HEK293 (cell line): ENCODE measurements at regions not wholly inside any gene's neighbourhood (a gene's known extent, or its start where the extent isn't known, plus 50 kb on each side); places are given as distances from the start of the nearest gene placed in this dataset.

Experiments used
- BCL6B ChIP-seq: fragments of 450-650 bp; formaldehyde crosslinking; IDR thresholded peaks from 2 replicates; pipeline ENCODE4 v1.5.1; 2017; ENCODE audit warnings: missing biosample characterization, missing genetic modification characterization
- HOXA7 ChIP-seq: sonication (generic); formaldehyde crosslinking; IDR thresholded peaks from 2 replicates; pipeline ENCODE4 v1.8.1; 2022; ENCODE audit warnings: missing genetic modification reagents, borderline replicate concordance
- HOXC10 ChIP-seq: sonication (generic); formaldehyde crosslinking; IDR thresholded peaks from 2 replicates; pipeline ENCODE4 v1.8.1; 2023; ENCODE audit warnings: mild to moderate bottlenecking, missing genetic modification reagents
- KLF7 ChIP-seq: fragments of 450-650 bp; formaldehyde crosslinking; IDR thresholded peaks from 2 replicates; pipeline ENCODE4 v1.5.1; 2016; ENCODE audit warnings: missing biosample characterization, missing genetic modification characterization, borderline replicate concordance
- PRDM10 ChIP-seq: fragments of 450-650 bp; formaldehyde crosslinking; IDR thresholded peaks from 2 replicates; pipeline ENCODE4 v1.5.1; 2016; ENCODE audit warnings: missing biosample characterization, missing genetic modification characterization
- SP2 ChIP-seq: fragments of 450-650 bp; formaldehyde crosslinking; IDR thresholded peaks from 2 replicates; pipeline ENCODE4 v1.5.1; 2016; ENCODE audit warnings: missing biosample characterization, missing genetic modification characterization
- YY2 ChIP-seq: fragments of 450-650 bp; formaldehyde crosslinking; IDR thresholded peaks from 2 replicates; pipeline ENCODE4 v1.5.1; 2016; ENCODE audit warnings: missing biosample characterization, missing genetic modification characterization
- ZBTB21 ChIP-seq: fragments of 450-650 bp; formaldehyde crosslinking; IDR thresholded peaks from 2 replicates; pipeline ENCODE4 v1.5.1; 2017; ENCODE audit warnings: missing biosample characterization, missing genetic modification characterization
- ZBTB6 ChIP-seq: fragments of 450-650 bp; formaldehyde crosslinking; IDR thresholded peaks from 2 replicates; pipeline ENCODE4 v1.5.1; 2017; ENCODE audit warnings: missing biosample characterization, missing genetic modification characterization
- ZIC2 ChIP-seq: fragments of 450-650 bp; formaldehyde crosslinking; IDR thresholded peaks from 2 replicates; pipeline ENCODE4 v1.5.1; 2016; ENCODE audit warnings: missing biosample characterization, missing genetic modification characterization
- ZNF19 ChIP-seq: fragments of 450-650 bp; formaldehyde crosslinking; IDR thresholded peaks from 2 replicates; pipeline ENCODE4; 2016; ENCODE audit warnings: missing biosample characterization, missing genetic modification characterization, low read depth
- ZNF211 ChIP-seq: fragments of 450-650 bp; formaldehyde crosslinking; IDR thresholded peaks from 2 replicates; pipeline ENCODE4 v1.5.1; 2016; ENCODE audit warnings: low read depth, missing biosample characterization, missing genetic modification characterization
- ZNF311 ChIP-seq: fragments of 450-650 bp; formaldehyde crosslinking; IDR thresholded peaks from 2 replicates; pipeline ENCODE4 v1.5.1; 2017; ENCODE audit warnings: missing biosample characterization, missing genetic modification characterization, borderline replicate concordance
- ZNF362 ChIP-seq: fragments of 450-650 bp; formaldehyde crosslinking; IDR thresholded peaks from 2 replicates; pipeline ENCODE4 v1.5.1; 2016; ENCODE audit warnings: missing biosample characterization, missing genetic modification characterization
- ZNF555 ChIP-seq: fragments of 450-650 bp; formaldehyde crosslinking; conservative IDR thresholded peaks from 2 replicates; pipeline ENCODE4 v1.5.1; 2017; ENCODE audit warnings: missing biosample characterization, mild to moderate bottlenecking, missing genetic modification characterization, inconsistent platforms
- ZNF561 ChIP-seq: fragments of 450-650 bp; IDR thresholded peaks from 2 replicates; pipeline ENCODE4 v1.5.1; 2018; ENCODE audit warnings: missing biosample characterization, missing genetic modification characterization, borderline replicate concordance
- ZNF624 ChIP-seq: fragments of 450-650 bp; formaldehyde crosslinking; IDR thresholded peaks from 2 replicates; pipeline ENCODE4 v1.5.1; 2017; ENCODE audit warnings: missing biosample characterization, missing genetic modification characterization
- ZNF843 ChIP-seq: fragments of 450-650 bp; formaldehyde crosslinking; IDR thresholded peaks from 2 replicates; pipeline ENCODE4 v1.5.1; 2016; ENCODE audit warnings: missing biosample characterization, missing genetic modification characterization
- TF ChIP-seq, protein P1 (sequence below): fragments of 450-650 bp; formaldehyde crosslinking; IDR thresholded peaks from 2 replicates; pipeline ENCODE4 v1.5.1; 2016; ENCODE audit warnings: missing biosample characterization, missing genetic modification characterization
- TF ChIP-seq, protein P2 (sequence below): IDR thresholded peaks from 2 replicates; pipeline ENCODE4 v1.6.1; 2011; ENCODE audit warnings: mild to moderate bottlenecking, low read depth, low read length, borderline replicate concordance
- TF ChIP-seq, protein P3 (sequence below): fragments of 450-650 bp; formaldehyde crosslinking; IDR thresholded peaks from 2 replicates; pipeline ENCODE4 v1.5.1; 2016; ENCODE audit warnings: missing biosample characterization, missing genetic modification characterization
- TF ChIP-seq, protein P4 (sequence below): fragments of 450-650 bp; formaldehyde crosslinking; conservative IDR thresholded peaks from 2 replicates; pipeline ENCODE4 v1.5.1; 2016; ENCODE audit warnings: low read depth, missing biosample characterization, missing genetic modification characterization

GRCh38 chr5:110054240-110054639 is 364.5 kb downstream of the MAN2A1 start (continued):
- TF ChIP-seq ZNF362 (tag by site-specific recombination) (no peak), PRDM10 (tag by site-specific recombination) (no peak), ZNF311 (tag by site-specific recombination) (peak; percentile 78; the same call in 1 of the 2 replicates), ZNF561 (tag by site-specific recombination) (peak; percentile 81; the same call in 1 of the 2 replicates), SP2 (tag by site-specific recombination) (no peak), ZNF624 (tag by site-specific recombination) (peak; percentile 86; the same call in 1 of the 2 replicates), HOXC10 (no peak), ZNF211 (tag by site-specific recombination) (no peak), HOXA7 (CRISPR knock-in tag) (no peak), ZNF843 (tag by site-specific recombination) (no peak), KLF7 (tag by site-specific recombination) (no peak), BCL6B (tag by site-specific recombination) (peak; percentile 84), ZBTB6 (no peak; the same call in 1 of the 2 replicates), ZIC2 (tag by site-specific recombination) (no peak), ZBTB21 (tag by site-specific recombination) (no peak), ZNF555 (no peak), YY2 (tag by site-specific recombination) (no peak), ZNF19 (tag by site-specific recombination) (no peak)
- TF ChIP-seq, protein P1, sequence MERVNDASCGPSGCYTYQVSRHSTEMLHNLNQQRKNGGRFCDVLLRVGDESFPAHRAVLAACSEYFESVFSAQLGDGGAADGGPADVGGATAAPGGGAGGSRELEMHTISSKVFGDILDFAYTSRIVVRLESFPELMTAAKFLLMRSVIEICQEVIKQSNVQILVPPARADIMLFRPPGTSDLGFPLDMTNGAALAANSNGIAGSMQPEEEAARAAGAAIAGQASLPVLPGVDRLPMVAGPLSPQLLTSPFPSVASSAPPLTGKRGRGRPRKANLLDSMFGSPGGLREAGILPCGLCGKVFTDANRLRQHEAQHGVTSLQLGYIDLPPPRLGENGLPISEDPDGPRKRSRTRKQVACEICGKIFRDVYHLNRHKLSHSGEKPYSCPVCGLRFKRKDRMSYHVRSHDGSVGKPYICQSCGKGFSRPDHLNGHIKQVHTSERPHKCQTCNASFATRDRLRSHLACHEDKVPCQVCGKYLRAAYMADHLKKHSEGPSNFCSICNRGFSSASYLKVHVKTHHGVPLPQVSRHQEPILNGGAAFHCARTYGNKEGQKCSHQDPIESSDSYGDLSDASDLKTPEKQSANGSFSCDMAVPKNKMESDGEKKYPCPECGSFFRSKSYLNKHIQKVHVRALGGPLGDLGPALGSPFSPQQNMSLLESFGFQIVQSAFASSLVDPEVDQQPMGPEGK (tag by site-specific recombination): no peak
- TF ChIP-seq, protein P2, sequence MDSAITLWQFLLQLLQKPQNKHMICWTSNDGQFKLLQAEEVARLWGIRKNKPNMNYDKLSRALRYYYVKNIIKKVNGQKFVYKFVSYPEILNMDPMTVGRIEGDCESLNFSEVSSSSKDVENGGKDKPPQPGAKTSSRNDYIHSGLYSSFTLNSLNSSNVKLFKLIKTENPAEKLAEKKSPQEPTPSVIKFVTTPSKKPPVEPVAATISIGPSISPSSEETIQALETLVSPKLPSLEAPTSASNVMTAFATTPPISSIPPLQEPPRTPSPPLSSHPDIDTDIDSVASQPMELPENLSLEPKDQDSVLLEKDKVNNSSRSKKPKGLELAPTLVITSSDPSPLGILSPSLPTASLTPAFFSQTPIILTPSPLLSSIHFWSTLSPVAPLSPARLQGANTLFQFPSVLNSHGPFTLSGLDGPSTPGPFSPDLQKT: no peak
- TF ChIP-seq, protein P3, sequence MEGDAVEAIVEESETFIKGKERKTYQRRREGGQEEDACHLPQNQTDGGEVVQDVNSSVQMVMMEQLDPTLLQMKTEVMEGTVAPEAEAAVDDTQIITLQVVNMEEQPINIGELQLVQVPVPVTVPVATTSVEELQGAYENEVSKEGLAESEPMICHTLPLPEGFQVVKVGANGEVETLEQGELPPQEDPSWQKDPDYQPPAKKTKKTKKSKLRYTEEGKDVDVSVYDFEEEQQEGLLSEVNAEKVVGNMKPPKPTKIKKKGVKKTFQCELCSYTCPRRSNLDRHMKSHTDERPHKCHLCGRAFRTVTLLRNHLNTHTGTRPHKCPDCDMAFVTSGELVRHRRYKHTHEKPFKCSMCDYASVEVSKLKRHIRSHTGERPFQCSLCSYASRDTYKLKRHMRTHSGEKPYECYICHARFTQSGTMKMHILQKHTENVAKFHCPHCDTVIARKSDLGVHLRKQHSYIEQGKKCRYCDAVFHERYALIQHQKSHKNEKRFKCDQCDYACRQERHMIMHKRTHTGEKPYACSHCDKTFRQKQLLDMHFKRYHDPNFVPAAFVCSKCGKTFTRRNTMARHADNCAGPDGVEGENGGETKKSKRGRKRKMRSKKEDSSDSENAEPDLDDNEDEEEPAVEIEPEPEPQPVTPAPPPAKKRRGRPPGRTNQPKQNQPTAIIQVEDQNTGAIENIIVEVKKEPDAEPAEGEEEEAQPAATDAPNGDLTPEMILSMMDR (tag by site-specific recombination): no peak
- TF ChIP-seq, protein P4, sequence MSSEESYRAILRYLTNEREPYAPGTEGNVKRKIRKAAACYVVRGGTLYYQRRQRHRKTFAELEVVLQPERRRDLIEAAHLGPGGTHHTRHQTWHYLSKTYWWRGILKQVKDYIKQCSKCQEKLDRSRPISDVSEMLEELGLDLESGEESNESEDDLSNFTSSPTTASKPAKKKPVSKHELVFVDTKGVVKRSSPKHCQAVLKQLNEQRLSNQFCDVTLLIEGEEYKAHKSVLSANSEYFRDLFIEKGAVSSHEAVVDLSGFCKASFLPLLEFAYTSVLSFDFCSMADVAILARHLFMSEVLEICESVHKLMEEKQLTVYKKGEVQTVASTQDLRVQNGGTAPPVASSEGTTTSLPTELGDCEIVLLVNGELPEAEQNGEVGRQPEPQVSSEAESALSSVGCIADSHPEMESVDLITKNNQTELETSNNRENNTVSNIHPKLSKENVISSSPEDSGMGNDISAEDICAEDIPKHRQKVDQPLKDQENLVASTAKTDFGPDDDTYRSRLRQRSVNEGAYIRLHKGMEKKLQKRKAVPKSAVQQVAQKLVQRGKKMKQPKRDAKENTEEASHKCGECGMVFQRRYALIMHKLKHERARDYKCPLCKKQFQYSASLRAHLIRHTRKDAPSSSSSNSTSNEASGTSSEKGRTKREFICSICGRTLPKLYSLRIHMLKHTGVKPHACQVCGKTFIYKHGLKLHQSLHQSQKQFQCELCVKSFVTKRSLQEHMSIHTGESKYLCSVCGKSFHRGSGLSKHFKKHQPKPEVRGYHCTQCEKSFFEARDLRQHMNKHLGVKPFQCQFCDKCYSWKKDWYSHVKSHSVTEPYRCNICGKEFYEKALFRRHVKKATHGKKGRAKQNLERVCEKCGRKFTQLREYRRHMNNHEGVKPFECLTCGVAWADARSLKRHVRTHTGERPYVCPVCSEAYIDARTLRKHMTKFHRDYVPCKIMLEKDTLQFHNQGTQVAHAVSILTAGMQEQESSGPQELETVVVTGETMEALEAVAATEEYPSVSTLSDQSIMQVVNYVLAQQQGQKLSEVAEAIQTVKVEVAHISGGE: no peak
